ENCODE measurements at regions not wholly inside any gene's neighbourhood (a gene's known extent, or its start where the extent isn't known, plus 50 kb on each side); places are given as distances from the start of the nearest gene placed in this dataset.

GRCh38 chrX:49746306-49746705 is 50.5 kb upstream of the PAGE1 start:
- BruUV-seq (replicated peaks): no TSS peak
- TF ChIP-seq EZH2 (IDR thresholded peaks at IDR 0.05; ENCODE audit: borderline replicate concordance, low read depth, low read length, poor library complexity, severe bottlenecking): no peak
- H3K36me3 ChIP-seq (ENCODE audit: insufficient read depth, low read length, poor library complexity, severe bottlenecking): no peaks in the 10 kb centered on the region
- intact Hi-C loops (cut with micrococcal nuclease; ENCODE audit: unreplicated experiment): no loop called here
- ChIA-PET CTCF (no interaction called here), POLR2A (ENCODE audit: low non-redundant PET) (no interaction called here)
- no peak for DNase-seq (ENCODE audit: low spot score)
- no peak overlapping the region for H3K27ac ChIP-seq (ENCODE audit: low read depth, low read length, poor library complexity, severe bottlenecking)
- H3K27me3 ChIP-seq (replicated peaks; ENCODE audit: insufficient read depth, low read depth, low read length, poor library complexity): peaks cover 11% of the 10 kb centered on the region
- H3K4me3 ChIP-seq (ENCODE audit: low read depth, low read length, poor library complexity, severe bottlenecking): no peak overlapping the region
- H3K4me1 ChIP-seq (ENCODE audit: insufficient read depth, low read length, poor library complexity, severe bottlenecking): no peaks in the 10 kb centered on the region
- no peaks in the 10 kb centered on the region for H3K9me3 ChIP-seq (ENCODE audit: low read depth, low read length, poor library complexity, severe bottlenecking)
